GM23248 (cell line): ENCODE measurements at regions not wholly inside any gene's neighbourhood (a gene's known extent, or its start where the extent isn't known, plus 50 kb on each side); places are given as distances from the start of the nearest gene placed in this dataset.

Experiments
- DNase-seq: peaks from one replicate; pipeline ENCODE4 v3.0.0-alpha.2; 2015
- H2AFZ ChIP-seq: fragments of 200-600 bp; sonication (generic); 2 replicates; pipeline ENCODE4 v1.6.1; 2016; ENCODE audit warnings: antibody characterized with exemption
- H3F3A ChIP-seq: fragments of 200-600 bp; sonication (generic); 2 replicates; pipeline ENCODE4 v1.6.1; 2016; ENCODE audit warnings: mild to moderate bottlenecking, antibody characterized with exemption, mixed run types; ENCODE audit not compliant: insufficient read depth
- H3K27ac ChIP-seq: fragments of 200-600 bp; sonication (generic); 2 replicates; pipeline ENCODE4 v1.5.1; 2016; ENCODE audit warnings: mild to moderate bottlenecking
- H3K27me3 ChIP-seq: fragments of 200-600 bp; sonication (generic); replicated peaks from 2 replicates; pipeline ENCODE4 v1.6.1; 2016; ENCODE audit warnings: mild to moderate bottlenecking; ENCODE audit not compliant: insufficient read depth
- H3K36me3 ChIP-seq: fragments of 200-600 bp; sonication (generic); 2 replicates; pipeline ENCODE4 v1.6.1; 2016; ENCODE audit warnings: low read depth, mild to moderate bottlenecking
- H3K4me1 ChIP-seq: fragments of 200-600 bp; sonication (generic); 2 replicates; pipeline ENCODE4 v1.6.1; 2016; ENCODE audit warnings: mild to moderate bottlenecking; ENCODE audit not compliant: insufficient read depth
- H3K4me2 ChIP-seq: fragments of 200-600 bp; sonication (generic); one replicate; pipeline ENCODE4 v1.6.1; 2016; ENCODE audit warnings: mild to moderate bottlenecking; ENCODE audit not compliant: unreplicated experiment
- H3K4me3 ChIP-seq: fragments of 200-600 bp; sonication (generic); 2 replicates; pipeline ENCODE4 v1.5.1; 2016; ENCODE audit warnings: mild to moderate bottlenecking
- H3K79me2 ChIP-seq: fragments of 200-600 bp; sonication (generic); 2 replicates; pipeline ENCODE4 v1.6.1; 2016; ENCODE audit warnings: mild to moderate bottlenecking; ENCODE audit not compliant: insufficient read depth
- H3K9ac ChIP-seq: fragments of 200-600 bp; sonication (generic); 2 replicates; pipeline ENCODE4 v1.6.1; 2016; ENCODE audit warnings: mild to moderate bottlenecking
- H3K9me2 ChIP-seq: fragments of 200-600 bp; sonication (generic); 2 replicates; pipeline ENCODE4 v1.6.1; 2016; ENCODE audit warnings: mixed run types, mild to moderate bottlenecking, moderate library complexity; ENCODE audit not compliant: insufficient read depth
- H3K9me3 ChIP-seq: fragments of 200-600 bp; sonication (generic); one replicate; pipeline ENCODE4 v1.6.1; 2017; ENCODE audit warnings: low read depth
- H4K20me1 ChIP-seq: fragments of 200-600 bp; sonication (generic); 2 replicates; pipeline ENCODE4 v1.6.0; 2016; ENCODE audit not compliant: insufficient read depth
- EZH2 ChIP-seq: fragments of 200-600 bp; sonication (generic); IDR thresholded peaks from 2 replicates; pipeline ENCODE4 v1.6.1; 2018; ENCODE audit warnings: antibody characterized with exemption, mild to moderate bottlenecking; ENCODE audit not compliant: insufficient read depth, poor library complexity, severe bottlenecking
- EZH2phosphoT487 ChIP-seq: fragments of 200-600 bp; sonication (generic); IDR thresholded peaks from 2 replicates; pipeline ENCODE4 v1.6.1; 2018; ENCODE audit warnings: antibody characterized with exemption, moderate library complexity, mild to moderate bottlenecking, low read depth; ENCODE audit not compliant: insufficient read depth
- WGBS, 2 experiments: methylation state at CpG; one replicate each; pipeline ENCODE4 v1.1.6; 2015 to 2017; ENCODE audit warnings: low lambda C conversion rate in 2 of 2, low coverage in 1 of 2; ENCODE audit errors: missing lambda C conversion rate in 2 of 2; 5-methylcytosine and 5-hydroxymethylcytosine counted together
- in situ Hi-C: fragments of 300-500 bp; cut with MboI; formaldehyde crosslinking; loops from 2 replicates; pipeline ENCODE4 v1.15.0; 2020

GRCh38 chr12:105843986-105844760, 294.6 kb downstream of the NUAK1 start:
- Histone ChIP-seq H2AFZ (no peak overlapping the region), H3K27me3 (peaks cover 4% of the 10 kb centered on the region; the same call in 1 of the 2 replicates), H3K36me3 (no peaks in the 10 kb centered on the region), H3K4me3 (no peak overlapping the region), H3K27ac (no peak overlapping the region), H3K9ac (no peak overlapping the region), H3K4me1 (no peaks in the 10 kb centered on the region), H3K9me2 (no peaks in the 10 kb centered on the region), H3K79me2 (no peaks in the 10 kb centered on the region), H4K20me1 (no peaks in the 10 kb centered on the region), H3F3A (no peaks in the 10 kb centered on the region), H3K9me3 (no peaks in the 10 kb centered on the region), H3K4me2 (no peak overlapping the region)
- in situ Hi-C loops: no loop called here
- WGBS, 2 experiments: 30 to 36% methylated on average over 11 of the region's 11 CpGs
- TF ChIP-seq EZH2phosphoT487 (no peak), EZH2 (no peak)
- peak; percentile 48 for DNase-seq

GRCh38 chr12:105846331-105846730, 292.4 kb downstream of the NUAK1 start:
- Histone ChIP-seq H3K9me3 (no peaks in the 10 kb centered on the region), H2AFZ (no peak overlapping the region), H3K4me1 (no peaks in the 10 kb centered on the region; the same call in 1 of the 2 replicates), H4K20me1 (no peaks in the 10 kb centered on the region), H3K4me3 (no peak overlapping the region), H3K4me2 (no peak overlapping the region), H3K9me2 (no peaks in the 10 kb centered on the region), H3K9ac (no peak overlapping the region), H3K79me2 (no peaks in the 10 kb centered on the region), H3F3A (no peaks in the 10 kb centered on the region), H3K27me3 (peaks cover 4% of the 10 kb centered on the region; the same call in 1 of the 2 replicates), H3K36me3 (no peaks in the 10 kb centered on the region), H3K27ac (no peak overlapping the region)
- in situ Hi-C loops: no loop called here
- no peak for TF ChIP-seq EZH2phosphoT487
- no peak for TF ChIP-seq EZH2
- no peak for DNase-seq

- Histone ChIP-seq H4K20me1 (no peaks in the 10 kb centered on the region), H3K9ac (no peak overlapping the region), H3K9me3 (no peaks in the 10 kb centered on the region), H3K36me3 (no peaks in the 10 kb centered on the region), H3K79me2 (no peaks in the 10 kb centered on the region), H3K9me2 (no peaks in the 10 kb centered on the region), H3K4me1 (no peaks in the 10 kb centered on the region; the same call in 1 of the 2 replicates), H2AFZ (no peak overlapping the region), H3F3A (no peaks in the 10 kb centered on the region), H3K4me3 (no peak overlapping the region), H3K27me3 (peaks cover 4% of the 10 kb centered on the region; the same call in 1 of the 2 replicates), H3K4me2 (no peak overlapping the region), H3K27ac (no peak overlapping the region)
- in situ Hi-C loops: no loop called here
- 62 to 80% methylated on average over 1 of the region's 1 CpG for WGBS, 2 experiments
- DNase-seq: no peak
- TF ChIP-seq EZH2: no peak
- no peak for TF ChIP-seq EZH2phosphoT487
Observed at GRCh38 chr12:105847068-105847467, 291.7 kb downstream of the NUAK1 start.

- H3K27me3 ChIP-seq: peaks cover 4% of the 10 kb centered on the region; the same call in 1 of the 2 replicates
- no peaks in the 10 kb centered on the region for H4K20me1 ChIP-seq
- WGBS, 2 experiments: 65 to 75% methylated on average over 2 of the region's 2 CpGs
- in situ Hi-C loops: no loop called here
- no peaks in the 10 kb centered on the region for H3K79me2 ChIP-seq
- no peaks in the 10 kb centered on the region for H3K36me3 ChIP-seq
- H3K9me3 ChIP-seq: no peaks in the 10 kb centered on the region
- no peak overlapping the region for H3K4me3 ChIP-seq
- no peak overlapping the region for H3K4me2 ChIP-seq
- H3K9me2 ChIP-seq: no peaks in the 10 kb centered on the region
- no peak overlapping the region for H3K27ac ChIP-seq
- no peak overlapping the region for H2AFZ ChIP-seq
- no peaks in the 10 kb centered on the region; the same call in 1 of the 2 replicates for H3K4me1 ChIP-seq
- DNase-seq: no peak
- no peak overlapping the region for H3K9ac ChIP-seq
- TF ChIP-seq EZH2phosphoT487 (no peak), EZH2 (no peak)
- no peaks in the 10 kb centered on the region for H3F3A ChIP-seq
Observed at GRCh38 chr12:105848286-105848685, 290.5 kb downstream of the NUAK1 start.
